CD4-positive, CD25-positive, alpha-beta regulatory T cell (primary cell): ENCODE measurements at regions not wholly inside any gene's neighbourhood (a gene's known extent, or its start where the extent isn't known, plus 50 kb on each side); places are given as distances from the start of the nearest gene placed in this dataset.
"Not testable (repeated sequence)": the region's sequence is repeated elsewhere in the genome, so short reads cannot be mapped to it uniquely, and the experiment has no call there.

Experiments used
- ATAC-seq, 2 donors: fragments of 150-1000 bp; cut with Tn5 transposase; one replicate each; pipeline ENCODE4 v1.10.0; 2021; ENCODE audit warnings: low read depth in 2 of 2, moderate number of reproducible peaks in 2 of 2, moderate library complexity in 1 of 2
- DNase-seq, 3 donors: peaks; one replicate each; pipeline versions ENCODE4 v3.0.0 to v3.0.0-alpha.2; 2012 to 2022; ENCODE audit warnings: mixed read lengths in 1 of 3
- H3K27ac ChIP-seq: one replicate; pipeline ENCODE4 v1.7.0; 2013; ENCODE audit warnings: mild to moderate bottlenecking, low read length; ENCODE audit not compliant: insufficient read depth, poor library complexity, severe bottlenecking
- H3K27me3 ChIP-seq: one replicate; pipeline ENCODE4 v1.7.0; 2013; ENCODE audit warnings: low read length; ENCODE audit not compliant: control insufficient read depth, insufficient read depth
- H3K36me3 ChIP-seq: one replicate; pipeline ENCODE4 v1.7.0; 2013; ENCODE audit warnings: mild to moderate bottlenecking, low read length, moderate library complexity; ENCODE audit not compliant: control insufficient read depth, insufficient read depth
- H3K4me1 ChIP-seq: 2 replicates; pipeline ENCODE4 v1.7.0; 2013; ENCODE audit warnings: mild to moderate bottlenecking, low read length; ENCODE audit not compliant: insufficient read depth, control insufficient read depth, poor library complexity, severe bottlenecking
- H3K4me3 ChIP-seq: one replicate; pipeline ENCODE4 v1.7.0; 2013; ENCODE audit warnings: low read depth, mild to moderate bottlenecking, low read length, moderate library complexity
- H3K9me3 ChIP-seq, 2 experiments: 1 replicate in 1 of 2; 2 replicates in 1 of 2; pipeline ENCODE4 v1.7.0; 2013; ENCODE audit warnings: low read length in 2 of 2, mild to moderate bottlenecking in 1 of 2, moderate library complexity in 1 of 2; ENCODE audit not compliant: control insufficient read depth in 2 of 2
- H3K27ac Mint-ChIP-seq, 3 donors: one replicate each; pipeline ENCODE4 v1.8.0; 2020 to 2022; ENCODE audit warnings: mild to moderate bottlenecking in 3 of 3, mixed read lengths in 3 of 3, moderate library complexity in 2 of 3
- H3K27me3 Mint-ChIP-seq: one replicate; pipeline ENCODE4 v1.8.0; 2022; ENCODE audit warnings: mild to moderate bottlenecking, mixed read lengths
- H3K36me3 Mint-ChIP-seq: one replicate; pipeline ENCODE4 v1.8.0; 2020; ENCODE audit warnings: mixed read lengths
- H3K4me1 Mint-ChIP-seq, 4 donors: one replicate each; pipeline ENCODE4 v1.8.0; 2020 to 2022; ENCODE audit warnings: mixed read lengths in 4 of 4, mild to moderate bottlenecking in 1 of 4
- H3K4me3 Mint-ChIP-seq, 4 donors: one replicate each; pipeline ENCODE4 v1.8.0; 2020 to 2022; ENCODE audit warnings: mild to moderate bottlenecking in 4 of 4, mixed read lengths in 4 of 4, moderate library complexity in 3 of 4
- H3K9me3 Mint-ChIP-seq, 7 donors: one replicate each; pipeline ENCODE4 v1.8.0; 2020 to 2022; ENCODE audit warnings: mixed read lengths in 7 of 7, mild to moderate bottlenecking in 3 of 7, moderate library complexity in 2 of 7

GRCh38 chr6:66096679-66097078 is 389.7 kb upstream of the EYS start:
- H3K36me3 ChIP-seq = no peaks in the 10 kb centered on the region
- no peak overlapping the region for H3K27ac Mint-ChIP-seq

GRCh38 chr6:66094615-66095014 is 387.6 kb upstream of the EYS start:
- no peak overlapping the region for H3K27ac Mint-ChIP-seq
- peaks cover 3% of the 10 kb centered on the region in 2 experiments for H3K9me3 ChIP-seq
- no peaks in the 10 kb centered on the region for H3K36me3 Mint-ChIP-seq
- H3K27me3 ChIP-seq = no peaks in the 10 kb centered on the region
- peaks cover 9 to 29% (median 12%) of the 10 kb centered on the region in 7 donors for H3K9me3 Mint-ChIP-seq
- H3K4me3 ChIP-seq = no peak overlapping the region
- no peaks in the 10 kb centered on the region for H3K27me3 Mint-ChIP-seq
- no peak overlapping the region for H3K4me3 Mint-ChIP-seq
- H3K4me1 ChIP-seq = no peaks in the 10 kb centered on the region
- ATAC-seq (no peak), DNase-seq (no peak)
- H3K4me1 Mint-ChIP-seq = no peaks in the 10 kb centered on the region
- no peak overlapping the region for H3K27ac ChIP-seq
- no peaks in the 10 kb centered on the region for H3K36me3 ChIP-seq

More at GRCh38 chr6:66096679-66097078, 389.7 kb upstream of the EYS start:
- Mint-ChIP-seq H3K9me3 (peaks cover 9 to 29% (median 12%) of the 10 kb centered on the region in 7 donors), H3K4me1 (no peaks in the 10 kb centered on the region), H3K27me3 (no peaks in the 10 kb centered on the region), H3K36me3 (no peaks in the 10 kb centered on the region), H3K4me3 (no peak overlapping the region)
- no peak for DNase-seq
- Histone ChIP-seq H3K27me3 (no peaks in the 10 kb centered on the region), H3K4me1 (no peaks in the 10 kb centered on the region), H3K27ac (no peak overlapping the region), H3K9me3 (peaks cover 3% of the 10 kb centered on the region in 2 experiments), H3K4me3 (no peak overlapping the region)
- no peak for ATAC-seq

GRCh38 chr6:66092306-66092705 is 385.3 kb upstream of the EYS start:
- not testable (repeated sequence) for H3K27ac Mint-ChIP-seq, H3K4me1 Mint-ChIP-seq, H3K4me1 ChIP-seq, H3K36me3 Mint-ChIP-seq, H3K4me3 Mint-ChIP-seq, H3K4me3 ChIP-seq, H3K27me3 ChIP-seq, H3K27me3 Mint-ChIP-seq, DNase-seq, H3K36me3 ChIP-seq, H3K27ac ChIP-seq, ATAC-seq, H3K9me3 ChIP-seq
- H3K9me3 Mint-ChIP-seq = peaks cover 5 to 19% (median 10%) of the 10 kb centered on the region in 7 donors

GRCh38 chr6:66086532-66086931 is 379.5 kb upstream of the EYS start:
- Histone ChIP-seq H3K4me3 (no peak overlapping the region), H3K9me3 (peaks cover 2 to 15% of the 10 kb centered on the region in 2 experiments), H3K27me3 (no peaks in the 10 kb centered on the region), H3K27ac (no peak overlapping the region), H3K4me1 (no peaks in the 10 kb centered on the region), H3K36me3 (no peaks in the 10 kb centered on the region)
- H3K4me3 Mint-ChIP-seq = no peak overlapping the region
- peaks cover 6 to 28% (median 15%) of the 10 kb centered on the region in 7 donors for H3K9me3 Mint-ChIP-seq
- no peak overlapping the region for H3K27ac Mint-ChIP-seq
- DNase-seq (no peak), ATAC-seq (no peak)
- H3K36me3 Mint-ChIP-seq = no peaks in the 10 kb centered on the region
- H3K4me1 Mint-ChIP-seq = no peaks in the 10 kb centered on the region
- H3K27me3 Mint-ChIP-seq = no peaks in the 10 kb centered on the region

GRCh38 chr6:66082914-66083313 is 375.9 kb upstream of the EYS start:
- no peak overlapping the region for H3K4me3 ChIP-seq
- no peaks in the 10 kb centered on the region for H3K36me3 Mint-ChIP-seq
- H3K27me3 ChIP-seq = no peaks in the 10 kb centered on the region
- no peaks in the 10 kb centered on the region for H3K36me3 ChIP-seq
- H3K27ac Mint-ChIP-seq = no peak overlapping the region
- DNase-seq (no peak), ATAC-seq (no peak)
- no peaks in the 10 kb centered on the region for H3K4me1 ChIP-seq
- H3K9me3 ChIP-seq = peaks cover 2 to 12% of the 10 kb centered on the region in 2 experiments
- H3K4me1 Mint-ChIP-seq = no peaks in the 10 kb centered on the region
- H3K27ac ChIP-seq = no peak overlapping the region
- peaks cover 3 to 34% (median 17%) of the 10 kb centered on the region in 7 donors for H3K9me3 Mint-ChIP-seq
- H3K4me3 Mint-ChIP-seq = no peak overlapping the region
- H3K27me3 Mint-ChIP-seq = no peaks in the 10 kb centered on the region

- Mint-ChIP-seq H3K4me3 (no peak overlapping the region), H3K27me3 (no peaks in the 10 kb centered on the region), H3K9me3 (peaks cover 0 to 31% (median 10%) of the 10 kb centered on the region in 7 donors), H3K27ac (no peak overlapping the region), H3K4me1 (no peaks in the 10 kb centered on the region), H3K36me3 (no peaks in the 10 kb centered on the region)
- Histone ChIP-seq H3K27me3 (no peaks in the 10 kb centered on the region), H3K36me3 (no peaks in the 10 kb centered on the region), H3K4me1 (no peaks in the 10 kb centered on the region), H3K9me3 (peaks cover 0 to 4% of the 10 kb centered on the region in 2 experiments), H3K4me3 (no peak overlapping the region), H3K27ac (no peak overlapping the region)
- ATAC-seq (no peak), DNase-seq (no peak)
These were observed 361.9 kb upstream of the EYS start for GRCh38 chr6:66068907-66069306.

GRCh38 chr6:66068033-66068432 is 361.0 kb upstream of the EYS start:
- Histone ChIP-seq H3K27me3 (no peaks in the 10 kb centered on the region), H3K4me1 (no peaks in the 10 kb centered on the region), H3K9me3 (peaks cover 0 to 4% of the 10 kb centered on the region in 2 experiments), H3K36me3 (no peaks in the 10 kb centered on the region), H3K27ac (no peak overlapping the region), H3K4me3 (no peak overlapping the region)
- Mint-ChIP-seq H3K4me3 (no peak overlapping the region), H3K4me1 (no peaks in the 10 kb centered on the region), H3K27me3 (no peaks in the 10 kb centered on the region), H3K27ac (no peak overlapping the region), H3K9me3 (peaks cover 0 to 29% (median 9%) of the 10 kb centered on the region in 7 donors), H3K36me3 (no peaks in the 10 kb centered on the region)
- DNase-seq (no peak), ATAC-seq (no peak)

GRCh38 chr6:66065313-66065712 is 358.3 kb upstream of the EYS start:
- Mint-ChIP-seq H3K4me3 (no peak overlapping the region), H3K36me3 (no peaks in the 10 kb centered on the region), H3K27me3 (no peaks in the 10 kb centered on the region), H3K27ac (no peak overlapping the region), H3K9me3 (peaks cover 0 to 24% (median 5%) of the 10 kb centered on the region in 7 donors), H3K4me1 (no peaks in the 10 kb centered on the region)
- Histone ChIP-seq H3K4me3 (no peak overlapping the region), H3K36me3 (no peaks in the 10 kb centered on the region), H3K4me1 (no peaks in the 10 kb centered on the region), H3K27me3 (no peaks in the 10 kb centered on the region), H3K9me3 (peaks cover 0 to 4% of the 10 kb centered on the region in 2 experiments), H3K27ac (no peak overlapping the region)
- ATAC-seq = no peak
- DNase-seq = no peak
